ENCODE measurements at regions not wholly inside any gene's neighbourhood (a gene's known extent, or its start where the extent isn't known, plus 50 kb on each side); places are given as distances from the start of the nearest gene placed in this dataset.

DNA sequence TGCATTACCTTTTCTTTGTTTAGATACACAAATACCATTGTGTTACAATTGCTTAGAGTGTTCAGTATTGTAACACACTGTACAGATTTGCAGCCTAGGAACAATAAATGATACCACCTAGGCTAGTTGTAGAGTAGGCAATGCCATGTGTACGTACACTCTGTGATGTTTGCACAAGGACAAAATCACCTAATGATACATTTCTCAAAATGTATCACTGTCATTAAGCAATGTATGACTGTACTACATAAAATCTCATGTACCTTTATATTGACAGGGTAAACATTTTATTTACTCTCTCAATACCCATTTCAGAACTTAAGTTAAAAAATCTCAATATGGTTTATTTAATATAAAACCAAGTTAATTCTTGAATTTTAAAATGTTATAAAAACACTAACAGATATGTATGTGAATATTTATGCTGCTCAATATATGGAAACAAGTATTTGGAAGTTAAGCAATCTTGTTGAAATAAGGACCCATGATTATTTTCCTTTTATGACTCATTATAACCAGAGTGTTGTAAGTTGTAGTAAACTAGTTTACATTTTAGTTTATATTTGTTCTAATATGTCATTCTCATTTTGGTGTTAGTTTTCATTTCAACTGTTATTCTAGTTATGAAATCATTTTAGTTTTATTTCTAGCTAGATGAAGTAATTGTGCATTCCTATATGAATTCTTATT lies 409.2 kb downstream of the TLL1 start:
- no peak for DNase-seq (ENCODE audit: insufficient read length, low spot score)
- FAIRE-seq, result peak; percentile 35
- TF ChIP-seq, protein P1, sequence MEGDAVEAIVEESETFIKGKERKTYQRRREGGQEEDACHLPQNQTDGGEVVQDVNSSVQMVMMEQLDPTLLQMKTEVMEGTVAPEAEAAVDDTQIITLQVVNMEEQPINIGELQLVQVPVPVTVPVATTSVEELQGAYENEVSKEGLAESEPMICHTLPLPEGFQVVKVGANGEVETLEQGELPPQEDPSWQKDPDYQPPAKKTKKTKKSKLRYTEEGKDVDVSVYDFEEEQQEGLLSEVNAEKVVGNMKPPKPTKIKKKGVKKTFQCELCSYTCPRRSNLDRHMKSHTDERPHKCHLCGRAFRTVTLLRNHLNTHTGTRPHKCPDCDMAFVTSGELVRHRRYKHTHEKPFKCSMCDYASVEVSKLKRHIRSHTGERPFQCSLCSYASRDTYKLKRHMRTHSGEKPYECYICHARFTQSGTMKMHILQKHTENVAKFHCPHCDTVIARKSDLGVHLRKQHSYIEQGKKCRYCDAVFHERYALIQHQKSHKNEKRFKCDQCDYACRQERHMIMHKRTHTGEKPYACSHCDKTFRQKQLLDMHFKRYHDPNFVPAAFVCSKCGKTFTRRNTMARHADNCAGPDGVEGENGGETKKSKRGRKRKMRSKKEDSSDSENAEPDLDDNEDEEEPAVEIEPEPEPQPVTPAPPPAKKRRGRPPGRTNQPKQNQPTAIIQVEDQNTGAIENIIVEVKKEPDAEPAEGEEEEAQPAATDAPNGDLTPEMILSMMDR (IDR thresholded peaks at IDR 0.05; ENCODE audit: insufficient read depth, missing control alignments), result no peak

DNA sequence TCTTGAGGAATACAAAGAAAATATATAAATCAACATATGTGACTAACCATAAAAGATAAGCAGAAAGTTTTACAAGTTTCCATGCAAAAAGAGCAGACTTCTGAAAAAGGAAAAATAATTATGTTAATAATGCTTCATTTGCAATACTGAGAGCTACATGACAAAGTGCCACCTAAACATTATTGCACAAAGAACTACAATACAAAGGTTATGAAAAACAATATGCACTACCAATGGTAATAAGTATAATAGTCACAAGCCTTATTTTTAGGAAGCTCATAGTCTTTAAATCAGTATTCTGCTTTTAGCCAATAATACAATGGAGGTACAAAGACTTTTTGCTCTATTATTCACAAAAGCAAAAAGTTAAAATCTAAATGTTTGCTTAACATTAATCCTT lies 411.2 kb downstream of the TLL1 start:
- FAIRE-seq (no peak), DNase-seq (ENCODE audit: insufficient read length, low spot score) (no peak)
- TF ChIP-seq, protein P1 (IDR thresholded peaks at IDR 0.05; ENCODE audit: insufficient read depth, missing control alignments), result no peak

DNA sequence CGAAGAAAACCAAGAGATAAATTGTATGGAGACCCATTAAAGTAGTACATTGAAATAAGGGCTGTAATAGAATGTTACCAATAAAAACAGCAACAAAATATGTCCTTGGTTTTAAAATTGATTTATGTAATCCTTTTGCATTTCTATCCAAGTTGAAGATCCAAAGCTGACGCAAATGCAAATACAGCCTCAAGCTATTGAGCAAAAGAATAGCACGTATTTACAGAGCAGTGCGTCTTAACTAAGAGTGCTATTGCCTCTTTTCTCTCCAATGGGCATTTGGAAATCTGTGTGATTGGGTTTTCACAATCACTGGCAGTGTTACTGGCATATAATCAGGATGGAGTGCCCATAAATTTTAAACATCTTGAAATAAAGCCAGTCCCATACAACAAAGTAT lies 417.4 kb downstream of the TLL1 start:
- TF ChIP-seq, protein P1 (IDR thresholded peaks at IDR 0.05; ENCODE audit: insufficient read depth, missing control alignments), result no peak
- FAIRE-seq (no peak), DNase-seq (ENCODE audit: insufficient read length, low spot score) (no peak)

DNA sequence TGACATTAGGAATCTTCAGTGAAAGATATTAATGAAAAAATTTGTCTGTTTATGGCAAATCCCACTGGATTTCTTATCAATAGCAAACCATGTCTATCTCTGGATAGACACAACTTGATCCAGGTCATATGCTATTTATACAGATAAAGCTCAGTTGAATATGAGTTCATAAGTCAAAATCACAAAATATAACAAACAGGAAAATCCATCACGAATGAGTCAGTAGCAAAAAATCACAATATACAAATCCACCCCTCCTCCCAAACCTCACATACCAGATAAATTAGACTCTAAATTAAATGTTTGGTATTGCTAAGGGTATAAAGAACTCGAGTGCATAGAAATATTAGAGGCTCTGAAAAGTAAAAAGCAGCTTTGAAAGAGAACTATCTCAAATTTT lies 420.5 kb downstream of the TLL1 start:
- TF ChIP-seq, protein P1 (IDR thresholded peaks at IDR 0.05; ENCODE audit: insufficient read depth, missing control alignments), result no peak
- DNase-seq (ENCODE audit: insufficient read length, low spot score), result no peak
- FAIRE-seq, result no peak

DNA sequence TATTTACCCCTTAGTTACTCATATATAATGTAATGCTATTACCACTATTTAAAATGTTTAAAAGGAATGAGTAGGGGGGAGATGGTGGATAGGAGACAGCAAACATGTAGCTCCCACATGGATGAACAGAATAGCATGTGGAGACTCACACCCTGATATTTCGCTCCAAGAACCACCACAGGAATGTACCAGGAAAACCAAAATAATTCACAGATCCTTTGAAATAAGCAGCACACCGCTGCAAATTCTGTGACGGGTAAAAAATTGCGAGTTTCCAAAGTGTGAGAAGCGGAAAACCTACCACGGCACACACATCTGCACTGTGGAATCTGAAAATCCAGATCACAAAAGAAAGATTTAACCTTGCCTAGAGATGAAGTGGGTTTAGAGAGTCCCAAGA lies 428.2 kb downstream of the TLL1 start:
- DNase-seq (ENCODE audit: insufficient read length, low spot score), result no peak
- no peak for FAIRE-seq
- TF ChIP-seq, protein P1 (IDR thresholded peaks at IDR 0.05; ENCODE audit: insufficient read depth, missing control alignments), result no peak

DNA sequence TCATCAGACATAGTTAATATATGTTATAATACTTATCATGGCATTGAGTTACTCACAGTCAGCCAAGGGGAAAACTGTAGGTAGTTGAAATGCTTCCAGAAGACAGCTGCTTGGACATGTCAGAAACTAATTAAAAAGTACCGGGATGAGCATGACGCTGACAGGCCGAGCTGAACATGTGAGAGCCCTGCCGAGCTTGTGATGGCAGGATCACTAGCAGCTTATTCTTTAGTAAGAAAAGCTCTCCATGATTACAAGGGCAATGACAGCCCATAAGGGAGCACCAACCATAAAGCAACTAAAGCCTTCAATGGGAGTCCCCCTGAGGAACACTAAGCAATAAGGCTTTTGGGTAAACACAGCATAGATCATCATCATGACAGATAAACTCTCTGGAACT lies 435.6 kb downstream of the TLL1 start:
- peak; percentile 70 for FAIRE-seq
- TF ChIP-seq, protein P1 (IDR thresholded peaks at IDR 0.05; ENCODE audit: insufficient read depth, missing control alignments), result no peak

DNA sequence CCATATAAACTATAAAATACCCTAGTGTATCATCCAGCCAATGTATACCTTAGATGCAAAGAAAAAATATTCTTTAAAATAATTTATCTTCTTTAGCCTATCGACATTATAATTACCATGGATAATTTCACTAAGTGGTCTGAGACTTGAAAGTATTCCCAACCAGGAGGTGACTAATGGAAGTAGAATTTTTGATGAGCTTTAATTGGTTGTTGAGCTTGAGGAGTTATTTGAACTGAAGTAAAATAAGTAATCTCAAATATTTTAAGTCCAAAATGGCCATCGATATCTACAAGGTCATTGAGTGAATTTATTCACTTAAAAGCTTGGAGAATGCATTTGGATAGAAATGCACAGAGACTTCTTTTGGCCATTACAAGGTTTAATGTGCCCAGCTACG lies 436.2 kb downstream of the TLL1 start:
- TF ChIP-seq, protein P1 (IDR thresholded peaks at IDR 0.05; ENCODE audit: insufficient read depth, missing control alignments), result no peak
- FAIRE-seq, result no peak
- no peak for DNase-seq (ENCODE audit: insufficient read length, low spot score)

More for the DNA sequence above, 435.6 kb downstream of the TLL1 start:
- DNase-seq (ENCODE audit: insufficient read length, low spot score), result no peak

Measured in D721Med (cell line).